HFFc6 (cell line): ENCODE measurements at regions not wholly inside any gene's neighbourhood (a gene's known extent, or its start where the extent isn't known, plus 50 kb on each side); places are given as distances from the start of the nearest gene placed in this dataset.

Experiments used
- DNase-seq: peaks from one replicate; pipeline ENCODE4 v3.0.0-alpha.2; 2018
- H3K27ac Mint-ChIP-seq: 2 replicates; pipeline ENCODE4 v1.8.0; 2020; ENCODE audit warnings: mild to moderate bottlenecking, mixed read lengths
- H3K27me3 Mint-ChIP-seq: 2 replicates; pipeline ENCODE4 v1.8.0; 2021; ENCODE audit warnings: mild to moderate bottlenecking, moderate library complexity, mixed read lengths; ENCODE audit not compliant: insufficient read depth
- H3K36me3 Mint-ChIP-seq: 2 replicates; pipeline ENCODE4 v1.8.0; 2021; ENCODE audit warnings: low read depth, mixed read lengths
- H3K4me1 Mint-ChIP-seq: 2 replicates; pipeline ENCODE4 v1.8.0; 2020; ENCODE audit warnings: low read depth, mixed read lengths
- H3K4me3 Mint-ChIP-seq: 2 replicates; pipeline ENCODE4 v1.8.0; 2020; ENCODE audit warnings: mild to moderate bottlenecking, moderate library complexity, mixed read lengths
- H3K9me3 Mint-ChIP-seq: 2 replicates; pipeline ENCODE4 v1.8.0; 2020; ENCODE audit warnings: mild to moderate bottlenecking, mixed read lengths
- TF ChIP-seq, protein P1 (sequence below): fragments of 200-600 bp; sonication (generic); IDR thresholded peaks from 2 replicates; pipeline ENCODE4 v1.5.0; 2021; ENCODE audit warnings: antibody characterized with exemption, mild to moderate bottlenecking

DNA sequence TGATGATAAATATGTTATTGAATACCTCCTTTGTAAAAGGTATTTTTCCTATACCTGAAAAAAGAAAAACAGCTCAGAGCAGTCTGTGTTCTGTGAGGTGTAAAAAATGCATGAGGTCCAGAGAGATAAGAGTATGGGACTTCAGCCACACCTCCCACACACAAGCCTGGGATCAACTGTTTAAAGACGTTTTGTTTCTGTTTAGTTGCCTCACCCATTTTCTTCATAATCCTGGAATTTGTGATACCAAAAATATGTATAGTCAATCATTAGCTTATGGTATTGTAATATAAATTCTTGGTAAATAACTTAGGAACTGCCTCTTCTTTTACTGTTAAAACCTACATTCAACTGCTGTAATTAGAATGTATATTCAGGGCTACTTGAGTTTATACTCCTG, 1322.9 kb upstream of the TMEFF2 start:
- Mint-ChIP-seq H3K36me3 (no peaks in the 10 kb centered on the region), H3K9me3 (peaks cover 36% of the 10 kb centered on the region), H3K27ac (no peak overlapping the region), H3K27me3 (no peaks in the 10 kb centered on the region), H3K4me1 (no peaks in the 10 kb centered on the region), H3K4me3 (no peak overlapping the region)
- TF ChIP-seq, protein P1, sequence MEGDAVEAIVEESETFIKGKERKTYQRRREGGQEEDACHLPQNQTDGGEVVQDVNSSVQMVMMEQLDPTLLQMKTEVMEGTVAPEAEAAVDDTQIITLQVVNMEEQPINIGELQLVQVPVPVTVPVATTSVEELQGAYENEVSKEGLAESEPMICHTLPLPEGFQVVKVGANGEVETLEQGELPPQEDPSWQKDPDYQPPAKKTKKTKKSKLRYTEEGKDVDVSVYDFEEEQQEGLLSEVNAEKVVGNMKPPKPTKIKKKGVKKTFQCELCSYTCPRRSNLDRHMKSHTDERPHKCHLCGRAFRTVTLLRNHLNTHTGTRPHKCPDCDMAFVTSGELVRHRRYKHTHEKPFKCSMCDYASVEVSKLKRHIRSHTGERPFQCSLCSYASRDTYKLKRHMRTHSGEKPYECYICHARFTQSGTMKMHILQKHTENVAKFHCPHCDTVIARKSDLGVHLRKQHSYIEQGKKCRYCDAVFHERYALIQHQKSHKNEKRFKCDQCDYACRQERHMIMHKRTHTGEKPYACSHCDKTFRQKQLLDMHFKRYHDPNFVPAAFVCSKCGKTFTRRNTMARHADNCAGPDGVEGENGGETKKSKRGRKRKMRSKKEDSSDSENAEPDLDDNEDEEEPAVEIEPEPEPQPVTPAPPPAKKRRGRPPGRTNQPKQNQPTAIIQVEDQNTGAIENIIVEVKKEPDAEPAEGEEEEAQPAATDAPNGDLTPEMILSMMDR = no peak
- no peak for DNase-seq

DNA sequence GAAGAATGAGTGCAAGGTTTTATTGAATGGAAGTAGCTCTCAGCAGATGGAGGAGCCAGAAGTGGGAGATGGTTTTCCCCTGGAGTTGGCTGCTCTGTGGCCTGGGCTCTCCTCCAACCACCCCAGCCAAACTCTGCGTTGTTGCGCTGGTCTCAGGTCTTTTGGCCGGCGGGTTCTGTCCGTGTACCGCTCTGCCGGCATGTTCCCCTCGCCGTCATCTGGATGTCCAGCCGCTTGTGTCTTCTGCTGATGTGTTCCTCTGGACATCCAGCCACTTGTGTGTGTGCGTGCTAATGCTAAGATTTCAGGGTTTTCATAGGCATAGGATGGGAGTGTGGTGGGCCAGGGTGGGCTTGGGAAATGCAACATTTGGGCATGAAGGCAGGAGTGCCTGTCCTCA, 1311.3 kb upstream of the TMEFF2 start:
- H3K27me3 Mint-ChIP-seq = peaks cover 2% of the 10 kb centered on the region
- peaks cover 36% of the 10 kb centered on the region for H3K9me3 Mint-ChIP-seq

DNA sequence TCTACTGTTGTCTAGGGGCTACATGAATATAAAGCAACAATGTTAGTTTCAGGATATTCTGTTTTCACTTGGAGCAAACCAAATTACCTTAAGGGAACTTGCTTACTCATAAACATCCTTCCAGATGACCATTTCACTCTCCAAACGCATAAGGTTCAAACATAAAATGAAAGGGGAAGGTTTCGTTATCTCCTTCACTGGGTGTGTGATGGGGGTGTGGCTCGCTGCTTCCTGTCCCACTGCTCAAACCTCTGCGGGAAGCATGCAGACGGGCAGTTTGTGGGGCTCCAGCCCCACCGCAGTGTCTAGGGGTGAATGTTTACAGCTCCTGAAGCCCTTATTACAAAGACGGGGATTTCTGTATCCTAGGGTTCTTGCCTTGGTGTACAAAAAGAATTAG, 1310.9 kb upstream of the TMEFF2 start:
- no peak for DNase-seq
- H3K9me3 Mint-ChIP-seq = peaks cover 34% of the 10 kb centered on the region
- no peak overlapping the region for H3K27ac Mint-ChIP-seq
- H3K4me3 Mint-ChIP-seq = no peak overlapping the region
- H3K36me3 Mint-ChIP-seq = no peaks in the 10 kb centered on the region
- no peaks in the 10 kb centered on the region for H3K4me1 Mint-ChIP-seq
- H3K27me3 Mint-ChIP-seq = peaks cover 2% of the 10 kb centered on the region
- TF ChIP-seq, protein P1 = no peak

More for the DNA sequence above, 1311.3 kb upstream of the TMEFF2 start:
- TF ChIP-seq, protein P1 = no peak
- no peaks in the 10 kb centered on the region for H3K36me3 Mint-ChIP-seq
- no peak overlapping the region for H3K27ac Mint-ChIP-seq
- DNase-seq = no peak
- H3K4me3 Mint-ChIP-seq = no peak overlapping the region
- no peaks in the 10 kb centered on the region for H3K4me1 Mint-ChIP-seq

DNA sequence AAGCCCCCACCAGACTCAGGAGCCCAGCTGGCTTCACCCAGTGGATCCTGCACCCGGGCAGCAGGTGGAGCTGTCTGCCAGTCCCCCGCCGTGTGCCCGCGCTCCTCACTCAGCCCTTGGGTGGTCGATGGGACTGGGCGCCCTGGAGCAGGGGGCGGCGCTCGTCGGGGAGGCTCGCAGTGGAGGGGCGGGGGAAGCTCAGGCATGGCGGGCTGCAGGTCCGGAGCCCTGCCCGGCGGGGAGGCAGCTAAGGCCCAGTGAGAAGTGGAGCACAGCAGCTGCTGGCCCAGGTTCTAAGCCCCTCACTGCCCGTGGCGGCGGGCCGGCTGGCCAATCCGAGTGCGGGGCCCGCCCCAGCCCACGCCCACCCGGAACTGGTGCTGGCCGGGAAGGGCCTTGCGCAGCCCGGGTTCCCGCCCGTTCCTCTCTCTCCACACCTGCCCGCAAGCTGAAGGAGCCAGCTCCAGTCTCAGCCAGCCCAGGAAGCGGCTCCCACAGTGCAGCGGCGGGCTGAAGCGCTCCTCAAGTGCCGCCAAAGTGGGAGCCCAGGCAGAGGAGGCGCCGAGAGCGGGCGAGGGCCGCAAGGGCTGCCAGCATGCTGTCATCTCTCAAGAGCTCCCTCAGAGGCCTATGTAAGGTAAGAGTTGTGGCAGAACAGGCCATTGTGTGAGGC, 1307.8 kb upstream of the TMEFF2 start:
- Mint-ChIP-seq H3K4me3 (no peak overlapping the region), H3K27me3 (peaks cover 2% of the 10 kb centered on the region), H3K36me3 (no peaks in the 10 kb centered on the region), H3K4me1 (no peaks in the 10 kb centered on the region), H3K9me3 (peaks cover 39% of the 10 kb centered on the region), H3K27ac (no peak overlapping the region)
- DNase-seq = no peak
- TF ChIP-seq, protein P1 = no peak

DNA sequence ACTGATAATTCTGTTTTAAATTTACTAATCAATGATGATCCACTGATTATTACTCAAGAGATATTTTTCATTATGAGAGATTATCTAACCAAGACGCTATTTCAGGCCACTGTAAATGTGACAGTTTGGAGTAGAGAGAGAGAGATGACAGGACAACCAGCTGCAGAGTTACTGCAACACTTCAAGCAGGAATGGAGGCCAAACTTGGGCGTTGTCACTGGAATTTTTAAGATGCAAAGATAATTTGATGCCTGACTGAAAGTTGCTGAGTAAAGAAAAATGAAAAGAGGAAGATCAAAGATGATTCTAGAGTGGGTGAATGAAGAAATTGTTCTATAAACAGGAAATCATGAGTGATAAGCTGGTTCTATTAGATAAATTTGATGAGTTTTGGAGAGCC, 1302.1 kb upstream of the TMEFF2 start:
- TF ChIP-seq, protein P1 = no peak
- Mint-ChIP-seq H3K36me3 (no peaks in the 10 kb centered on the region), H3K27ac (no peak overlapping the region), H3K27me3 (no peaks in the 10 kb centered on the region), H3K4me3 (no peak overlapping the region), H3K9me3 (peaks cover 21% of the 10 kb centered on the region), H3K4me1 (no peaks in the 10 kb centered on the region)
- no peak for DNase-seq

DNA sequence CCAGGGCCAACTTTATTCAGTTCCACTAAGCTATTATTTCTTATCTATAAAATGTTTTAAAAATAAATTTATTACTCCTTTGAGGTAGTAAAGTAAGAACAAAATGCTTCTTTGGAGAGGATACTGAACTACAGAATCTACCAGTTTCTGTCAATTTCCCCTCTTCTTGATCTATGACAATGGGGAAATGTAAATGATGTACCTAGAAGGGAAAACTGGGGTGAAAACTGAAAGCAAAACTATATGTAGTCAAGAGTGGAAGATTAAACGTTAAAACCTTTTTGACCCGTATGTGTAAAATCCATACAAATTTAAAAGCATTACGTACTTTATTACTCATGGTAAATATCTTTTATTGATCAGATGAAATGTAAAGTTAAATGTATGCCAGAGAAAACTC, 1287.8 kb upstream of the TMEFF2 start:
- Mint-ChIP-seq H3K27me3 (no peaks in the 10 kb centered on the region), H3K27ac (no peak overlapping the region), H3K4me3 (no peak overlapping the region), H3K9me3 (peaks cover 24% of the 10 kb centered on the region), H3K4me1 (no peaks in the 10 kb centered on the region), H3K36me3 (no peaks in the 10 kb centered on the region)
- DNase-seq = no peak
- TF ChIP-seq, protein P1 = no peak
